Sigmoid colon (tissue), 6 donors: ENCODE measurements at regions not wholly inside any gene's neighbourhood (a gene's known extent, or its start where the extent isn't known, plus 50 kb on each side); places are given as distances from the start of the nearest gene placed in this dataset.

ENCODE experiments used
- DNase-seq: peaks from one replicate; pipeline ENCODE4 v3.0.0-alpha.2; 2019
- H3K27ac ChIP-seq, 4 donors: fragments of 200-600 bp; sonication (generic); one replicate each; pipeline ENCODE4 v1.5.1; 2016 to 2019; ENCODE audit warnings: mild to moderate bottlenecking in 1 of 4
- H3K27me3 ChIP-seq, 3 donors: fragments of 200-600 bp; sonication (generic); one replicate each; pipeline ENCODE4 v1.5.1; 2019; ENCODE audit warnings: mild to moderate bottlenecking in 1 of 3
- H3K36me3 ChIP-seq, 4 donors: fragments of 200-600 bp; sonication (generic); one replicate each; pipeline ENCODE4 v1.5.1; 2016 to 2019
- H3K4me1 ChIP-seq, 4 donors: fragments of 200-600 bp; sonication (generic); one replicate each; pipeline ENCODE4 v1.5.1; 2017 to 2019
- H3K4me3 ChIP-seq, 4 donors: fragments of 200-600 bp; sonication (generic); one replicate each; pipeline ENCODE4 v1.5.1; 2017 to 2019; ENCODE audit warnings: mild to moderate bottlenecking in 2 of 4, moderate library complexity in 1 of 4
- H3K9me3 ChIP-seq, 4 donors: fragments of 200-600 bp in 3 of 4; sonication (generic) in 3 of 4; one replicate each; pipeline versions ENCODE4 v1.5.1 to v1.6.1; 2013 to 2019
- EP300 ChIP-seq, 4 donors: sonication (generic); formaldehyde crosslinking; IDR thresholded peaks; one replicate each; pipeline ENCODE4 v1.6.1; 2017; ENCODE audit warnings: antibody characterized with exemption in 4 of 4
- POLR2A ChIP-seq, 2 donors: fragments of 450-650 bp; IDR thresholded peaks; one replicate each; pipeline ENCODE4 v1.6.1; 2016; ENCODE audit warnings: antibody characterized with exemption in 2 of 2, mild to moderate bottlenecking in 2 of 2, moderate library complexity in 2 of 2
- POLR2AphosphoS5 ChIP-seq, 4 donors: sonication (generic); formaldehyde crosslinking; IDR thresholded peaks; one replicate each; pipeline ENCODE4 v1.6.1; 2017; ENCODE audit warnings: antibody characterized with exemption in 4 of 4
- WGBS, 2 donors: extraction: QIAGEN DNeasy Blood & Tissue Kit; methylation state at CpG; one replicate each; pipeline ENCODE4 v1.1.7; 2013; 5-methylcytosine and 5-hydroxymethylcytosine counted together
- intact Hi-C: fragments of 100-400 bp; cut with DNase I; formaldehyde crosslinking; loops from one replicate; pipeline ENCODE4 v1.15.1; 2023
- TF ChIP-seq, protein P1 (sequence below), 4 experiments: fragments of 450-650 bp in 3 of 4; fragments of 200-600 bp in 1 of 4; IDR thresholded peaks; one replicate each; pipeline ENCODE4 v1.5.1; 2016 to 2019; ENCODE audit warnings: antibody characterized with exemption in 4 of 4, mild to moderate bottlenecking in 3 of 4, moderate library complexity in 2 of 4
- donor health status: healthy with polysubstance abuse.
- donor health status: healthy.

DNA sequence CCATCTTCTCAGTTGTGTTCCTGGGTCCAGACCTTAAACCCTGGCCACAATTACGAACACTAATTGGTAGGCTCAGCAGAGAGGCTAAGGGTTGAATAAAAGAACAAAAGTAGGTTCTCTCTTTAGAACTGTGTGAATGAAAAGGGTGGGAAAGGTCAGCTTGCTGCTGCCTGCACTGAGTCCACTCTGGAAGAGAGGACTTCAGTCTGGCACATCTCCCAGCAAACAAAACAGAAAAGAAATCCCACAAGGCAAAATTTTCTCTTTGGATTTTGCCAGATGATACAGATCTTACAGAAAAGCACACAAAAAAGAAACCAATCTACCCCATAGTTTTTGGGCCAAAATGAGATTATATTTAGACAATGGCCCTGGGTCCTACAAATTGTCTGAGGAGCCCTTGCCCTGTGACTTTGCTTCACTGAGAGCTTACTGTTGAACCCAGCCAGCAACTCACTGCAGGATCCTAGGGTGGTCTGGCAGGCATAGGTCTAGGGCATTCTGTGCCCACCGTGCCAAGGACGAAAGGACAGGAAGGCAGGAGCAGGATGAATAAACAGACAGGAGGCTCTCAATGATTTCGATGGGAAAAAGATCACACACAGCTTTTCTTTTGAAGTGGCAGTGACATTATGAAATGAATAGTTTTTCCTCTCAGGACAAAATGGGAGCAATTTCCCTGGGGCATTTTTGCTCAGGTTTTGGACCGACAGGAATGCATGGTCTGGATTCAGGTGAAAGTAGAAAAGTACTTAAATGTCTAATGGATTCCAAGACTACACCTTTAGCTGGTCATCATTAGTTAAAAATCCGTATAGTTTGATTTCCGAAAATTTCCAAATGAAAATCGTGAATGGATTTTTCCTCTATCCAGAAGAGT lies 68.4 kb upstream of the STAM2 start:
- Histone ChIP-seq H3K27ac (no peak overlapping the region), H3K4me1 (no peaks in the 10 kb centered on the region), H3K4me3 (no peak overlapping the region), H3K9me3 (peaks cover 0 to 3% (median under 1%) of the 10 kb centered on the region in 4 donors), H3K36me3 (no peaks in the 10 kb centered on the region), H3K27me3 (no peaks in the 10 kb centered on the region)
- no peak for DNase-seq
- 86 to 90% methylated on average over 8 of the region's 8 CpGs for WGBS, 2 donors
- TF ChIP-seq POLR2AphosphoS5 (IDR thresholded peaks at IDR 0.05) = no peak
- TF ChIP-seq, protein P1, sequence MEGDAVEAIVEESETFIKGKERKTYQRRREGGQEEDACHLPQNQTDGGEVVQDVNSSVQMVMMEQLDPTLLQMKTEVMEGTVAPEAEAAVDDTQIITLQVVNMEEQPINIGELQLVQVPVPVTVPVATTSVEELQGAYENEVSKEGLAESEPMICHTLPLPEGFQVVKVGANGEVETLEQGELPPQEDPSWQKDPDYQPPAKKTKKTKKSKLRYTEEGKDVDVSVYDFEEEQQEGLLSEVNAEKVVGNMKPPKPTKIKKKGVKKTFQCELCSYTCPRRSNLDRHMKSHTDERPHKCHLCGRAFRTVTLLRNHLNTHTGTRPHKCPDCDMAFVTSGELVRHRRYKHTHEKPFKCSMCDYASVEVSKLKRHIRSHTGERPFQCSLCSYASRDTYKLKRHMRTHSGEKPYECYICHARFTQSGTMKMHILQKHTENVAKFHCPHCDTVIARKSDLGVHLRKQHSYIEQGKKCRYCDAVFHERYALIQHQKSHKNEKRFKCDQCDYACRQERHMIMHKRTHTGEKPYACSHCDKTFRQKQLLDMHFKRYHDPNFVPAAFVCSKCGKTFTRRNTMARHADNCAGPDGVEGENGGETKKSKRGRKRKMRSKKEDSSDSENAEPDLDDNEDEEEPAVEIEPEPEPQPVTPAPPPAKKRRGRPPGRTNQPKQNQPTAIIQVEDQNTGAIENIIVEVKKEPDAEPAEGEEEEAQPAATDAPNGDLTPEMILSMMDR (IDR thresholded peaks at IDR 0.05) = no peak
- no peak for TF ChIP-seq EP300 (IDR thresholded peaks at IDR 0.05)
- TF ChIP-seq POLR2A (IDR thresholded peaks at IDR 0.05) = no peak
- intact Hi-C loops = no loop called here

DNA sequence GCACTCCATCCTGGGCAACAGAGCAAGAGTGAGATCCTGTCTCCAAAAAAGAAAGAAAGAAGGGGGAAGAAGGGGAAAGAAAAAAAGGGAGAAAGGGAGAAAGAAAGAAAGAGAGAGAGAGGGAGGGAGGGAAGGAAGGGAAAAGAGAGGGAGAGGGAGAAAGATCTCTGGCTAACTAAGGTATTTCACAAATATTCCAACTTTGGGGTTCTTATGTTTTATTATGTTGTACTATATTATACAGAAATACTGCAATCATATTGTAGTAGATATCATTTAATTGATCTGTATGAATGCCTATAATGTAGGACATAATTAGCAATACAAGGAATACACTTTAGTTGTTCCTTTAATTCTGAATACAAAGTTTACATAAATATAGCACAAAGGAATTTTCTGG lies 70.1 kb upstream of the STAM2 start:
- no peaks in the 10 kb centered on the region for H3K9me3 ChIP-seq
- intact Hi-C loops = no loop called here
- TF ChIP-seq EP300 (IDR thresholded peaks at IDR 0.05) (no peak), POLR2A (IDR thresholded peaks at IDR 0.05) (no peak)
- TF ChIP-seq, protein P1 (IDR thresholded peaks at IDR 0.05) = no peak
- no peak for DNase-seq
- H3K36me3 ChIP-seq = no peaks in the 10 kb centered on the region
- no peaks in the 10 kb centered on the region for H3K27me3 ChIP-seq
- H3K4me3 ChIP-seq = no peak overlapping the region
- H3K4me1 ChIP-seq = no peaks in the 10 kb centered on the region
- H3K27ac ChIP-seq = no peak overlapping the region

DNA sequence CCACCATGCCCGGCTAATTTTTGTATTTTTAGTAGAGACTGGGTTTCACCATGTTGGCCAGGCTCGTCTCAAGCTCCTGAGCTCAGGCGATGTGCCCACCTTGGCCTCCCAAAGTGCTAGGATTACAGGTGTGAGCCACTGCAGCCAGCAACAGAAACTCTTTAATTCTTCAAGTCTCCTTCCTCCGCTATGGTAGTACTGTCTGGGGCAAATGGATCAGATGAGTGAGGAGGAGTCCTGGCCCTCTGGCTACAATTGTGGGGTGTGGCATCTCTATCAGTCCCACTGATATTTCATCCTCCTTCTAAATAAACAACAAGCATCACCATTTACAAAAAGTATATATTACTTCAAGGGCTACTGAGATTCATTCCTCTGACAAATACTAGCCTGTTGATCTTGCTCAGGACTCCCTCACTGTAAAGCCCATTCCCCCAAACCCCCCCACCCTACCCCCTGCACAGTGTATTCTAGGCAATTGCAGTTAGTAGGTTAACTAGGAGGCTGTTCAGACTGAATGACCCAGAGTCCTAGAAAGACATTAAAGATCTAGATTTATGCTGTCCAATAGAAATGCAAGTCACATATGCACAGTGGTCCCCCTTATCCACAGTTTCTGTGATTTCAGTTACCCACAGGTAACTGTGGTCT lies 71.2 kb upstream of the STAM2 start:
- DNase-seq = no peak
- TF ChIP-seq POLR2A (IDR thresholded peaks at IDR 0.05) (no peak), EP300 (IDR thresholded peaks at IDR 0.05) (no peak), POLR2AphosphoS5 (IDR thresholded peaks at IDR 0.05) (no peak)
- TF ChIP-seq, protein P1 (IDR thresholded peaks at IDR 0.05) = no peak
- Histone ChIP-seq H3K27me3 (no peaks in the 10 kb centered on the region), H3K4me3 (no peak overlapping the region), H3K4me1 (no peaks in the 10 kb centered on the region), H3K9me3 (no peaks in the 10 kb centered on the region), H3K27ac (no peak overlapping the region), H3K36me3 (no peaks in the 10 kb centered on the region)
- intact Hi-C loops = no loop called here
- WGBS, 2 donors = 92 to 94% methylated on average over 4 of the region's 4 CpGs

DNA sequence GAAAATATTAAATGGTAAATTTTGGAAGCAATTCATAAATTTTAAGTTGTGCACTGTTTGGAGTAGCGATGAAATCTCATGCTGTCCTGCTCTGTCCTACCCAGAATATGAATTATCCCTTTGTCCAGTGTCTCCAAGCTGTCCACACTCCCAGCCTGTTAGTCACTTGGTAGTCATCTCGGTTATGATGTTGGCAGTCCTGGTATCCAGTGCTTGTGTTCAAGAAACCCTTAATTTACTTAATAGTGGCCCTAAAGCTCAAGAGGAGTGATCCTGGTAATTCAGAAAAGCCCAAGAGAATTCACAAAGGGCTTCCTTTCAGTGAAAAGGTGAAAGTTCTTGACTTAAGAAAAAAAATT lies 71.8 kb upstream of the STAM2 start:
- Histone ChIP-seq H3K4me3 (no peak overlapping the region), H3K9me3 (no peaks in the 10 kb centered on the region), H3K36me3 (no peaks in the 10 kb centered on the region), H3K4me1 (no peaks in the 10 kb centered on the region), H3K27me3 (no peaks in the 10 kb centered on the region), H3K27ac (no peak overlapping the region)
- no peak for TF ChIP-seq POLR2A (IDR thresholded peaks at IDR 0.05)
- no peak for TF ChIP-seq EP300 (IDR thresholded peaks at IDR 0.05)
- TF ChIP-seq, protein P1 (IDR thresholded peaks at IDR 0.05) = no peak
- no peak for TF ChIP-seq POLR2AphosphoS5 (IDR thresholded peaks at IDR 0.05)
- 85 to 91% methylated on average over 2 of the region's 2 CpGs for WGBS, 2 donors
- no peak for DNase-seq
- intact Hi-C loops = no loop called here
